SK-N-SH (cell line): ENCODE measurements at regions not wholly inside any gene's neighbourhood (a gene's known extent, or its start where the extent isn't known, plus 50 kb on each side); places are given as distances from the start of the nearest gene placed in this dataset.

Experiments used
- CTCF ChIA-PET: fragments of 300-600, 350-600 bp; formaldehyde crosslinking; extraction: SDS; loops from one replicate; lab custom pipeline; 2021; lab: Yijun Ruan, JAX
- POLR2A ChIA-PET: fragments of 350-600 bp; sonication (Branson Sonifier 250); formaldehyde crosslinking; extraction: SDS; loops from one replicate; lab custom pipeline; 2020; ENCODE audit warnings: antibody characterized with exemption, inconsistent platforms; lab: Yijun Ruan, JAX
- DNase-seq: peaks from one replicate; pipeline ENCODE4 v3.0.0; 2012
- H2AFZ ChIP-seq: fragments of 200-600 bp; sonication (generic); 2 replicates; pipeline ENCODE4 v1.8.1; 2016; ENCODE audit warnings: antibody characterized with exemption, mild to moderate bottlenecking, low read depth
- H3F3A ChIP-seq: fragments of 200-600 bp; sonication (generic); replicated peaks from 2 replicates; pipeline ENCODE3; 2016; ENCODE audit warnings: antibody characterized with exemption, mild to moderate bottlenecking; ENCODE audit not compliant: insufficient read depth
- H3K27ac ChIP-seq, 2 experiments: fragments of 200-500 bp in 1 of 2; fragments of 200-600 bp in 1 of 2; sonication (Bioruptor generic) in 1 of 2; sonication (generic), shearing (Covaris generic) in 1 of 2; 2 replicates each; pipeline versions ENCODE4 v1.5.1 to v1.6.1; 2014 to 2016; ENCODE audit warnings: low read depth in 2 of 2, inconsistent platforms in 1 of 2, low read length in 1 of 2, mild to moderate bottlenecking in 1 of 2, mixed read lengths in 1 of 2
- H3K27me3 ChIP-seq: fragments of 200-600 bp; sonication (generic), shearing (Covaris generic); 2 replicates; pipeline ENCODE4 v1.6.1; 2016; ENCODE audit warnings: mixed run types; ENCODE audit not compliant: insufficient read depth
- H3K36me3 ChIP-seq, 2 experiments: fragments of 200-500 bp in 1 of 2; fragments of 200-600 bp in 1 of 2; sonication (Bioruptor generic) in 1 of 2; sonication (generic) in 1 of 2; replicated peaks in 1 of 2; 2 replicates each; pipeline versions ENCODE3 to v1.5.1; 2014 to 2016; ENCODE audit warnings: low read length in 1 of 2, mild to moderate bottlenecking in 1 of 2; ENCODE audit not compliant: insufficient read depth in 2 of 2, control insufficient read depth in 1 of 2
- H3K4me1 ChIP-seq, 2 experiments: fragments of 200-500 bp in 1 of 2; fragments of 200-600 bp in 1 of 2; sonication (Bioruptor generic) in 1 of 2; sonication (generic), shearing (Covaris generic) in 1 of 2; 2 replicates each; pipeline versions ENCODE4 v1.5.1 to v1.6.1; 2014 to 2016; ENCODE audit warnings: low read depth in 1 of 2, low read length in 1 of 2, mixed run types in 1 of 2; ENCODE audit not compliant: insufficient read depth in 2 of 2, control insufficient read depth in 1 of 2
- H3K4me2 ChIP-seq: fragments of 200-600 bp; sonication (generic), shearing (Covaris generic); 2 replicates; pipeline ENCODE4 v1.6.1; 2017; ENCODE audit warnings: mixed run types
- H3K4me3 ChIP-seq, 2 experiments: fragments of 200-500 bp in 1 of 2; fragments of 200-600 bp in 1 of 2; sonication (Bioruptor generic) in 1 of 2; sonication (generic), shearing (Covaris generic) in 1 of 2; 2 replicates each; pipeline versions ENCODE4 v1.5.1 to v1.8.1; 2014 to 2016; ENCODE audit warnings: low read depth in 2 of 2, inconsistent platforms in 1 of 2, low read length in 1 of 2, mild to moderate bottlenecking in 1 of 2, mixed read lengths in 1 of 2, moderate library complexity in 1 of 2
- H3K79me2 ChIP-seq: fragments of 200-600 bp; sonication (generic); 2 replicates; pipeline ENCODE4 v1.8.1; 2017; ENCODE audit warnings: mild to moderate bottlenecking; ENCODE audit not compliant: insufficient read depth
- H3K9ac ChIP-seq: fragments of 200-600 bp; sonication (generic); 2 replicates; pipeline ENCODE4 v1.6.1; 2017; ENCODE audit warnings: mixed run types
- H3K9me2 ChIP-seq: fragments of 200-600 bp; sonication (generic); 2 replicates; pipeline ENCODE4 v1.6.1; 2017; ENCODE audit warnings: mixed run types
- H3K9me3 ChIP-seq: fragments of 200-600 bp; sonication (generic); 2 replicates; pipeline ENCODE4 v1.6.1; 2017; ENCODE audit warnings: mixed run types, mild to moderate bottlenecking, moderate library complexity
- H4K20me1 ChIP-seq: fragments of 200-600 bp; sonication (generic); 2 replicates; pipeline ENCODE4 v1.6.1; 2017; ENCODE audit warnings: mild to moderate bottlenecking, mixed run types; ENCODE audit not compliant: insufficient read depth
- EZH2phosphoT487 ChIP-seq: fragments of 200-600 bp; sonication (generic); IDR thresholded peaks from 2 replicates; pipeline ENCODE4 v1.6.1; 2017; ENCODE audit warnings: low read depth, mixed run types, mild to moderate bottlenecking, antibody characterized with exemption, moderate library complexity, borderline replicate concordance
- FOXJ3 ChIP-seq: sonication (generic); formaldehyde crosslinking; IDR thresholded peaks from 2 replicates; pipeline ENCODE4 v1.5.1; 2020; ENCODE audit warnings: mild to moderate bottlenecking, missing genetic modification reagents
- JUND ChIP-seq: IDR thresholded peaks from 2 replicates; pipeline ENCODE4 v1.4.0; 2012
- MAX ChIP-seq: IDR thresholded peaks from 2 replicates; pipeline ENCODE4 v1.4.0; 2012; ENCODE audit warnings: low read depth
- MXI1 ChIP-seq: IDR thresholded peaks from 2 replicates; pipeline ENCODE4 v1.6.1; 2012; ENCODE audit warnings: mild to moderate bottlenecking, low read depth, low read length, improper control_type of control experiment
- NFIC ChIP-seq: IDR thresholded peaks from 2 replicates; pipeline ENCODE4 v1.4.0; 2012; ENCODE audit warnings: borderline replicate concordance
- NRF1 ChIP-seq: IDR thresholded peaks from 2 replicates; pipeline ENCODE4 v1.6.1; 2012; ENCODE audit warnings: low read depth, mild to moderate bottlenecking, low read length
- PBX3 ChIP-seq: IDR thresholded peaks from 2 replicates; pipeline ENCODE4; 2012
- RAD21 ChIP-seq: IDR thresholded peaks from 2 replicates; pipeline ENCODE4 v1.6.1; 2012; ENCODE audit warnings: mild to moderate bottlenecking, low read length
- REST ChIP-seq: IDR thresholded peaks from 2 replicates; pipeline ENCODE4 v1.6.1; 2012; ENCODE audit warnings: mild to moderate bottlenecking, low read depth, low read length, moderate library complexity
- RFX5 ChIP-seq: IDR thresholded peaks from 2 replicates; pipeline ENCODE4 v1.6.1; 2012; ENCODE audit warnings: mild to moderate bottlenecking, improper control_type of control experiment, low read length
- RXRA ChIP-seq: IDR thresholded peaks from 2 replicates; pipeline ENCODE4 v1.4.0; 2012; ENCODE audit warnings: low read depth, mild to moderate bottlenecking, borderline replicate concordance
- SIN3A ChIP-seq: IDR thresholded peaks from 2 replicates; pipeline ENCODE4 v1.6.1; 2012; ENCODE audit warnings: low read depth, mild to moderate bottlenecking, low read length, moderate library complexity, borderline replicate concordance
- TAF1 ChIP-seq: IDR thresholded peaks from 2 replicates; pipeline ENCODE4 v1.6.1; 2012; ENCODE audit warnings: low read depth, mild to moderate bottlenecking, low read length, moderate library complexity, borderline replicate concordance
- TEAD4 ChIP-seq: IDR thresholded peaks from 2 replicates; pipeline ENCODE4 v1.4.0; 2012; ENCODE audit warnings: mild to moderate bottlenecking, borderline replicate concordance; ENCODE audit not compliant: insufficient read depth
- USF1 ChIP-seq: IDR thresholded peaks from 2 replicates; pipeline ENCODE4 v1.4.0; 2012; ENCODE audit warnings: low read depth, borderline replicate concordance
- USF2 ChIP-seq: fragments of 150-350 bp; IDR thresholded peaks from 2 replicates; pipeline ENCODE4 v1.6.1; 2017; ENCODE audit warnings: antibody characterized with exemption, low read length, low read depth, borderline replicate concordance
- ZBTB33 ChIP-seq: IDR thresholded peaks from 2 replicates; pipeline ENCODE4 v1.4.0; 2012; ENCODE audit warnings: low read depth, borderline replicate concordance
- WGBS: methylation state at CpG from one replicate; pipeline ENCODE4 v1.1.6; 2017; ENCODE audit warnings: low lambda C conversion rate; 5-methylcytosine and 5-hydroxymethylcytosine counted together

GRCh38 chr6:4464638-4465037, 311.6 kb upstream of the CDYL start:
- no peak overlapping the region for H2AFZ ChIP-seq
- no peak overlapping the region for H3K27ac ChIP-seq
- no peaks in the 10 kb centered on the region for H3F3A ChIP-seq
- H3K27me3 ChIP-seq = no peaks in the 10 kb centered on the region; the same call in 1 of the 2 replicates
- no peak for TF ChIP-seq RXRA
- no peak for TF ChIP-seq USF2
- no peak for TF ChIP-seq REST
- TF ChIP-seq RAD21 = no peak
- no peaks in the 10 kb centered on the region for H3K9me3 ChIP-seq
- 2% methylated on average over 2 of the region's 2 CpGs for WGBS
- no peaks in the 10 kb centered on the region for H3K9me2 ChIP-seq
- H4K20me1 ChIP-seq = no peaks in the 10 kb centered on the region
- no peak overlapping the region for H3K9ac ChIP-seq
- no peak overlapping the region for H3K4me3 ChIP-seq
- ChIA-PET CTCF (no interaction called here), POLR2A (no interaction called here)
- DNase-seq = no peak
- H3K36me3 ChIP-seq = no peaks in the 10 kb centered on the region
- no peaks in the 10 kb centered on the region for H3K79me2 ChIP-seq
- no peaks in the 10 kb centered on the region for H3K4me1 ChIP-seq
- no peak overlapping the region for H3K4me2 ChIP-seq

- 17% methylated on average over 1 of the region's 1 CpG for WGBS
- DNase-seq = no peak
- H2AFZ ChIP-seq = no peak overlapping the region
- no peaks in the 10 kb centered on the region for H3K79me2 ChIP-seq
- no peak overlapping the region for H3K9ac ChIP-seq
- H3K9me3 ChIP-seq = no peaks in the 10 kb centered on the region
- no peak overlapping the region for H3K27ac ChIP-seq
- H3K4me3 ChIP-seq = no peak overlapping the region
- no peaks in the 10 kb centered on the region for H3K9me2 ChIP-seq
- H3K4me2 ChIP-seq = no peak overlapping the region
- no peaks in the 10 kb centered on the region; the same call in 1 of the 2 replicates for H3K27me3 ChIP-seq
- no peaks in the 10 kb centered on the region for H4K20me1 ChIP-seq
- H3K36me3 ChIP-seq = no peaks in the 10 kb centered on the region
- no peaks in the 10 kb centered on the region for H3K4me1 ChIP-seq
- CTCF ChIA-PET = no interaction called here
- no peaks in the 10 kb centered on the region for H3F3A ChIP-seq
- POLR2A ChIA-PET = no interaction called here
- TF ChIP-seq FOXJ3 (CRISPR knock-in tag) = no peak
- TF ChIP-seq ZBTB33 = no peak
- no peak for TF ChIP-seq TEAD4
- no peak for TF ChIP-seq MXI1
- no peak for TF ChIP-seq EZH2phosphoT487
- no peak for TF ChIP-seq USF1
- TF ChIP-seq SIN3A = no peak
- no peak for TF ChIP-seq NRF1
- no peak for TF ChIP-seq RFX5
- TF ChIP-seq PBX3 = no peak
- TF ChIP-seq NFIC = no peak
- no peak for TF ChIP-seq MAX
- no peak for TF ChIP-seq TAF1
- TF ChIP-seq JUND = no peak
- no peak for TF ChIP-seq USF2
Observed at GRCh38 chr6:4463236-4463635, 313.0 kb upstream of the CDYL start.
